OCI-M1 (cell line): ENCODE measurements at regions not wholly inside any gene's neighbourhood (a gene's known extent, or its start where the extent isn't known, plus 50 kb on each side); places are given as distances from the start of the nearest gene placed in this dataset.
"Not testable (repeated sequence)": the region's sequence is repeated elsewhere in the genome, so short reads cannot be mapped to it uniquely, and the experiment has no call there.

Experiments
- DNase-seq: peaks from one replicate; lab custom pipeline; 2025; lab: John Stamatoyannopoulos, UW

- DNase-seq: peak; percentile 74
Observed at GRCh38 chr7:16933296-16934279, 51.8 kb upstream of the AGR3 start.

- DNase-seq: no peak
Observed at GRCh38 chr7:16934722-16935340, 53.0 kb upstream of the AGR3 start.

- DNase-seq: no peak
Observed at GRCh38 chr7:16935341-16935735, 53.6 kb upstream of the AGR3 start.

- peak; percentile 49 for DNase-seq
Observed at GRCh38 chr7:16936626-16937422, 55.0 kb upstream of the AGR3 start.

- no peak for DNase-seq
Observed at GRCh38 chr7:16939161-16939560, 57.4 kb upstream of the AGR3 start.

GRCh38 chr7:16940776-16941175, 59.0 kb upstream of the AGR3 start:
- peak; percentile 7 for DNase-seq

GRCh38 chr7:16942929-16943509, 61.2 kb upstream of the AGR3 start:
- no peak for DNase-seq

- DNase-seq: no peak
Observed at GRCh38 chr7:16944936-16945335, 63.2 kb upstream of the AGR3 start.

GRCh38 chr7:16945372-16945771, 63.6 kb upstream of the AGR3 start:
- no peak for DNase-seq

GRCh38 chr7:16948110-16948509, 66.3 kb upstream of the AGR3 start:
- not testable (repeated sequence) for DNase-seq

- no peak for DNase-seq
Observed at GRCh38 chr7:16951483-16952080, 69.8 kb upstream of the AGR3 start.

- DNase-seq: no peak
Observed at GRCh38 chr7:16954321-16954720, 72.5 kb upstream of the AGR3 start.

- DNase-seq: no peak
Observed at GRCh38 chr7:16958724-16959123, 76.9 kb upstream of the AGR3 start.

- DNase-seq: no peak
Observed at GRCh38 chr7:16960337-16960965, 78.7 kb upstream of the AGR3 start.

- no peak for DNase-seq
Observed at GRCh38 chr7:16961641-16962040, 79.9 kb upstream of the AGR3 start.

GRCh38 chr7:16963044-16963443, 81.3 kb upstream of the AGR3 start:
- no peak for DNase-seq

GRCh38 chr7:16965697-16966096, 83.9 kb upstream of the AGR3 start:
- not testable (repeated sequence) for DNase-seq

- DNase-seq: no peak
Observed at GRCh38 chr7:16967300-16967811, 85.6 kb upstream of the AGR3 start.

GRCh38 chr7:16970732-16971482, 89.1 kb upstream of the AGR3 start:
- DNase-seq: no peak

GRCh38 chr7:16975712-16976111, 93.9 kb upstream of the AGR3 start:
- peak; percentile 52 for DNase-seq
